Suprapubic skin (tissue), 3 donors: ENCODE measurements at regions not wholly inside any gene's neighbourhood (a gene's known extent, or its start where the extent isn't known, plus 50 kb on each side); places are given as distances from the start of the nearest gene placed in this dataset.

Experiments used
- EP300 ChIP-seq: sonication (generic); formaldehyde crosslinking; IDR thresholded peaks from one replicate; pipeline ENCODE4 v1.6.1; 2017; ENCODE audit warnings: antibody characterized with exemption
- TF ChIP-seq, protein P1 (sequence below), 2 donors: fragments of 200-600 bp in 1 of 2; fragments of 450-650 bp in 1 of 2; sonication (generic) in 1 of 2; IDR thresholded peaks; one replicate each; pipeline ENCODE4 v1.5.1; 2016 to 2019; ENCODE audit warnings: antibody characterized with exemption in 2 of 2, mild to moderate bottlenecking in 1 of 2, moderate library complexity in 1 of 2

DNA sequence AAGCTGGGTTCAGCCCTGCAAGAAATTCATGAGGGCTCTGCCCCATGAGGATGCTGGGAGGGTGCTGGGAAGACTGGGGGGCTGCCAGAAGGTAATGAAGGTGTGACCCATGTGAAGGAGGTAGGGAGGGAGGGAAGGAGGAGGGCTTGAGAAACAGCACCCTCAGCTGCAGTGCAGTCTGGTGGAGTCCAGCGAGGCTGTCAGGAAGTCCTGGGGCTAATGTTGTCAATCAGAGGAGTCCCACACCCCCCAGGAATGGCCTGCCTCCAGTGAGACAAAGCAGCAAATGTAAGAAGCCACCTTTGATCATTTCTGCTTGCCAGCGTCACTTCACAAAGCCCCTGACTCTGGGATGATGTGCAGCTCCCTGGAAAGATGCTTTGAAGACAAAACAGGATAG lies 248.4 kb downstream of the SH3BP4 start:
- TF ChIP-seq, protein P1, sequence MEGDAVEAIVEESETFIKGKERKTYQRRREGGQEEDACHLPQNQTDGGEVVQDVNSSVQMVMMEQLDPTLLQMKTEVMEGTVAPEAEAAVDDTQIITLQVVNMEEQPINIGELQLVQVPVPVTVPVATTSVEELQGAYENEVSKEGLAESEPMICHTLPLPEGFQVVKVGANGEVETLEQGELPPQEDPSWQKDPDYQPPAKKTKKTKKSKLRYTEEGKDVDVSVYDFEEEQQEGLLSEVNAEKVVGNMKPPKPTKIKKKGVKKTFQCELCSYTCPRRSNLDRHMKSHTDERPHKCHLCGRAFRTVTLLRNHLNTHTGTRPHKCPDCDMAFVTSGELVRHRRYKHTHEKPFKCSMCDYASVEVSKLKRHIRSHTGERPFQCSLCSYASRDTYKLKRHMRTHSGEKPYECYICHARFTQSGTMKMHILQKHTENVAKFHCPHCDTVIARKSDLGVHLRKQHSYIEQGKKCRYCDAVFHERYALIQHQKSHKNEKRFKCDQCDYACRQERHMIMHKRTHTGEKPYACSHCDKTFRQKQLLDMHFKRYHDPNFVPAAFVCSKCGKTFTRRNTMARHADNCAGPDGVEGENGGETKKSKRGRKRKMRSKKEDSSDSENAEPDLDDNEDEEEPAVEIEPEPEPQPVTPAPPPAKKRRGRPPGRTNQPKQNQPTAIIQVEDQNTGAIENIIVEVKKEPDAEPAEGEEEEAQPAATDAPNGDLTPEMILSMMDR (IDR thresholded peaks at IDR 0.05) = no peak
- TF ChIP-seq EP300 = no peak
